DOHH2 (cell line): ENCODE measurements at regions not wholly inside any gene's neighbourhood (a gene's known extent, or its start where the extent isn't known, plus 50 kb on each side); places are given as distances from the start of the nearest gene placed in this dataset.
"Not testable (repeated sequence)": the region's sequence is repeated elsewhere in the genome, so short reads cannot be mapped to it uniquely, and the experiment has no call there.

Source experiments
- H3F3A ChIP-seq: fragments of 200-600 bp; sonication (generic), shearing (Covaris generic); 2 replicates; pipeline ENCODE4 v1.6.0; 2016; ENCODE audit warnings: antibody characterized with exemption, mild to moderate bottlenecking; ENCODE audit not compliant: control insufficient read depth, insufficient read depth
- H3K27ac ChIP-seq: fragments of 200-600 bp; sonication (generic); 2 replicates; pipeline ENCODE4 v1.5.1; 2014; ENCODE audit warnings: low read depth, mild to moderate bottlenecking, low read length, moderate library complexity
- H3K27me3 ChIP-seq: fragments of 200-600 bp; sonication (generic); 2 replicates; pipeline ENCODE4 v1.6.1; 2014; ENCODE audit warnings: mild to moderate bottlenecking, low read length, mixed read lengths; ENCODE audit not compliant: control insufficient read depth
- H3K36me3 ChIP-seq: fragments of 200-600 bp; sonication (generic); 2 replicates; pipeline ENCODE4 v1.6.1; 2014; ENCODE audit warnings: mild to moderate bottlenecking, low read length, moderate library complexity, mixed read lengths; ENCODE audit not compliant: control insufficient read depth
- H3K4me1 ChIP-seq: fragments of 200-600 bp; sonication (generic); 2 replicates; pipeline ENCODE4 v1.6.1; 2014; ENCODE audit warnings: mild to moderate bottlenecking, low read length, mixed read lengths; ENCODE audit not compliant: control insufficient read depth
- H3K4me2 ChIP-seq: fragments of 200-600 bp; sonication (generic); 2 replicates; pipeline ENCODE4 v1.6.0; 2014; ENCODE audit warnings: mild to moderate bottlenecking, low read length, moderate library complexity
- H3K4me3 ChIP-seq: fragments of 200-600 bp; sonication (generic); 2 replicates; pipeline ENCODE4 v1.5.1; 2014; ENCODE audit warnings: mild to moderate bottlenecking, low read length, mixed read lengths
- H3K79me2 ChIP-seq: fragments of 200-600 bp; sonication (generic); 2 replicates; pipeline ENCODE4 v1.6.1; 2014; ENCODE audit warnings: mild to moderate bottlenecking, low read length, mixed read lengths; ENCODE audit not compliant: control insufficient read depth
- H3K9me2 ChIP-seq: fragments of 200-600 bp; sonication (generic); replicated peaks from 2 replicates; pipeline ENCODE4 v1.6.1; 2014; ENCODE audit warnings: mild to moderate bottlenecking, low read length, mixed read lengths; ENCODE audit not compliant: control insufficient read depth
- H3K9me3 ChIP-seq: fragments of 200-600 bp; sonication (generic); 2 replicates; pipeline ENCODE4 v1.6.1; 2014; ENCODE audit warnings: antibody characterized with exemption, low read length, mixed read lengths; ENCODE audit not compliant: control insufficient read depth, insufficient read depth
- H4K20me1 ChIP-seq: fragments of 200-600 bp; sonication (generic); 2 replicates; pipeline ENCODE4 v1.6.0; 2014; ENCODE audit warnings: low read depth, mild to moderate bottlenecking, antibody characterized with exemption, low read length, moderate library complexity; ENCODE audit not compliant: control insufficient read depth, insufficient read depth
- CTCF ChIP-seq: fragments of 200-600 bp; sonication (generic); IDR thresholded peaks from one replicate; pipeline ENCODE4 v1.5.1; 2014; ENCODE audit warnings: antibody characterized with exemption, mild to moderate bottlenecking, low read depth, low read length; ENCODE audit not compliant: poor library complexity, severe bottlenecking
- EZH2phosphoT487 ChIP-seq: fragments of 200-600 bp; sonication (generic); IDR thresholded peaks from 2 replicates; pipeline ENCODE4 v1.6.1; 2017; ENCODE audit warnings: borderline replicate concordance, mild to moderate bottlenecking, antibody characterized with exemption, low read length, moderate library complexity, mixed read lengths

GRCh38 chr10:57038531-57038930 is 677.5 kb upstream of the ZWINT start:
- no peaks in the 10 kb centered on the region for H3K4me1 ChIP-seq
- no peaks in the 10 kb centered on the region for H3F3A ChIP-seq
- no peak overlapping the region for H3K27ac ChIP-seq
- H3K36me3 ChIP-seq = no peaks in the 10 kb centered on the region
- no peaks in the 10 kb centered on the region for H3K79me2 ChIP-seq
- no peak overlapping the region for H3K4me2 ChIP-seq
- no peaks in the 10 kb centered on the region for H3K9me3 ChIP-seq
- H4K20me1 ChIP-seq = no peaks in the 10 kb centered on the region
- no peaks in the 10 kb centered on the region for H3K9me2 ChIP-seq
- TF ChIP-seq CTCF (no peak), EZH2phosphoT487 (no peak)
- H3K27me3 ChIP-seq = no peaks in the 10 kb centered on the region
- no peak overlapping the region for H3K4me3 ChIP-seq

- Histone ChIP-seq H3F3A (no peaks in the 10 kb centered on the region), H3K4me2 (no peak overlapping the region), H3K36me3 (no peaks in the 10 kb centered on the region)
Measured at GRCh38 chr10:57035310-57035709, 674.3 kb upstream of the ZWINT start.

GRCh38 chr10:57032301-57032700 is 671.2 kb upstream of the ZWINT start:
- H3K4me1 ChIP-seq, H3F3A ChIP-seq, H3K9me2 ChIP-seq, H3K36me3 ChIP-seq, H4K20me1 ChIP-seq, H3K9me3 ChIP-seq, H3K79me2 ChIP-seq, H3K4me2 ChIP-seq, H3K4me3 ChIP-seq, H3K27ac ChIP-seq, H3K27me3 ChIP-seq: not testable (repeated sequence)

More at GRCh38 chr10:57035310-57035709, 674.3 kb upstream of the ZWINT start:
- no peak overlapping the region for H3K4me3 ChIP-seq
- H3K79me2 ChIP-seq = no peaks in the 10 kb centered on the region
- peaks cover 6% of the 10 kb centered on the region; the same call in 1 of the 2 replicates for H3K9me3 ChIP-seq
- no peak for TF ChIP-seq EZH2phosphoT487
- TF ChIP-seq CTCF = no peak
- no peaks in the 10 kb centered on the region for H3K27me3 ChIP-seq
- H3K4me1 ChIP-seq = no peaks in the 10 kb centered on the region
- H3K27ac ChIP-seq = no peak overlapping the region
- no peaks in the 10 kb centered on the region for H4K20me1 ChIP-seq
- H3K9me2 ChIP-seq = no peaks in the 10 kb centered on the region

- Histone ChIP-seq H3K4me2 (no peak overlapping the region), H3K27ac (no peak overlapping the region), H3K9me3 (peaks cover 6% of the 10 kb centered on the region; the same call in 1 of the 2 replicates), H3K9me2 (no peaks in the 10 kb centered on the region), H4K20me1 (no peaks in the 10 kb centered on the region), H3K4me3 (no peak overlapping the region), H3K36me3 (no peaks in the 10 kb centered on the region), H3K4me1 (no peaks in the 10 kb centered on the region), H3K27me3 (no peaks in the 10 kb centered on the region), H3F3A (no peaks in the 10 kb centered on the region), H3K79me2 (no peaks in the 10 kb centered on the region)
- TF ChIP-seq EZH2phosphoT487 (no peak), CTCF (no peak)
Measured at GRCh38 chr10:57031346-57031745, 670.3 kb upstream of the ZWINT start.
